Neural progenitor cell (in vitro differentiated cells): ENCODE measurements at regions not wholly inside any gene's neighbourhood (a gene's known extent, or its start where the extent isn't known, plus 50 kb on each side); places are given as distances from the start of the nearest gene placed in this dataset.

Source experiments
- DNase-seq: peaks from one replicate; pipeline ENCODE4 v3.0.0-alpha.2; 2016; ENCODE audit warnings: low spot score
- H2AFZ ChIP-seq: fragments of 200-600 bp; sonication (generic); replicated peaks from 2 replicates; pipeline ENCODE4 v1.6.1; 2016; ENCODE audit warnings: antibody characterized with exemption
- H3F3A ChIP-seq: fragments of 200-600 bp; sonication (generic); 2 replicates; pipeline ENCODE4 v1.6.1; 2016; ENCODE audit warnings: antibody characterized with exemption, low read depth
- H3K27ac ChIP-seq: fragments of 200-600 bp; sonication (generic); 2 replicates; pipeline ENCODE4 v1.5.1; 2016; ENCODE audit warnings: mild to moderate bottlenecking
- H3K27me3 ChIP-seq: fragments of 200-600 bp; sonication (generic); 2 replicates; pipeline ENCODE4 v1.6.1; 2016; ENCODE audit warnings: mild to moderate bottlenecking, moderate library complexity
- H3K36me3 ChIP-seq: fragments of 200-600 bp; sonication (generic); 2 replicates; pipeline ENCODE4 v1.5.1; 2016
- H3K4me1 ChIP-seq: fragments of 200-600 bp; sonication (generic); 2 replicates; pipeline ENCODE4 v1.6.1; 2016; ENCODE audit warnings: mixed run types
- H3K4me2 ChIP-seq: fragments of 200-600 bp; sonication (generic); 2 replicates; pipeline ENCODE4 v1.6.1; 2016
- H3K4me3 ChIP-seq: fragments of 200-600 bp; sonication (generic); 2 replicates; pipeline ENCODE4 v1.5.1; 2016
- H3K79me2 ChIP-seq: fragments of 200-600 bp; sonication (generic); 2 replicates; pipeline ENCODE4 v1.6.1; 2016; ENCODE audit warnings: low read depth
- H3K9ac ChIP-seq: fragments of 200-600 bp; sonication (generic); 2 replicates; pipeline ENCODE4 v1.6.1; 2016
- H3K9me3 ChIP-seq: fragments of 200-600 bp; sonication (generic); 2 replicates; pipeline ENCODE4 v1.5.1; 2016; ENCODE audit warnings: low read depth
- H4K20me1 ChIP-seq: fragments of 200-600 bp; sonication (generic); 2 replicates; pipeline ENCODE4 v1.6.1; 2016; ENCODE audit warnings: low read depth
- H3K27ac Mint-ChIP-seq: 3 replicates; pipeline ENCODE4 v1.8.0; 2021; ENCODE audit warnings: mixed read lengths
- H3K27me3 Mint-ChIP-seq: 2 replicates; pipeline ENCODE4 v1.8.0; 2022; ENCODE audit warnings: low read depth, mild to moderate bottlenecking, inconsistent platforms, moderate library complexity, mixed read lengths; ENCODE audit not compliant: insufficient read depth
- H3K36me3 Mint-ChIP-seq: 3 replicates; pipeline ENCODE4 v1.8.0; 2021; ENCODE audit warnings: mixed read lengths
- H3K4me1 Mint-ChIP-seq: 3 replicates; pipeline ENCODE4 v1.8.0; 2021; ENCODE audit warnings: mixed read lengths
- H3K4me3 Mint-ChIP-seq: 3 replicates; pipeline ENCODE4 v1.8.0; 2021; ENCODE audit warnings: mild to moderate bottlenecking, moderate library complexity, mixed read lengths
- H3K9me3 Mint-ChIP-seq: 3 replicates; pipeline ENCODE4 v1.8.0; 2020; ENCODE audit warnings: mixed read lengths
- EZH2 ChIP-seq: fragments of 200-600 bp; sonication (generic); IDR thresholded peaks from 2 replicates; pipeline ENCODE4 v1.6.1; 2017; ENCODE audit warnings: antibody characterized with exemption, mild to moderate bottlenecking, moderate library complexity
- EZH2phosphoT487 ChIP-seq: fragments of 200-600 bp; sonication (generic); IDR thresholded peaks from 2 replicates; pipeline ENCODE4 v1.6.1; 2017; ENCODE audit warnings: antibody characterized with exemption
- TF ChIP-seq, protein P1 (sequence below): fragments of 200-600 bp; sonication (generic); IDR thresholded peaks from 2 replicates; pipeline ENCODE4 v1.5.1; 2017; ENCODE audit warnings: antibody characterized with exemption, mild to moderate bottlenecking

DNA sequence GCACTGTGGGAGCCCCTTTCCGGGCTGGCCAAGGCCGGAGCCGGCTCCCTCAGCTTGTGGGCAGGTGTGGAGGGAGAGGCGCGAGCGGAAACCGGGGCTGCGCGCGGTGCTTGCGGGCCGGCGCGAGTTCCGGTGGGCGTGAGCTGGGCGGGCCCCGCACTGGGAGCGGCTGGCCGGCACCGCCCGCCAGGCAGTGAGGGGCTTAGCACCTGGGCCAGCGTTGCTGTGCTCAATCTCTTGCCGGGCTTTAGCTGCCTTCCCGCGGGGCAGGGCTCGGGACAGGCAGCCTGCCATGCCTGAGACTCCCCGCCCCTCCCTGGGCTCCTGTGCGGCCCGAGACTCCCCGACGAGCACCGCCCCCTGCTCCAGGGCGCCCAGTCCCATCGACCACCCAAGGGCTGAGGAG, 405.2 kb upstream of the PRR20A start:
- peak overlapping the region; percentile 37 for H3K4me3 ChIP-seq
- no peak overlapping the region for H3K4me3 Mint-ChIP-seq

DNA sequence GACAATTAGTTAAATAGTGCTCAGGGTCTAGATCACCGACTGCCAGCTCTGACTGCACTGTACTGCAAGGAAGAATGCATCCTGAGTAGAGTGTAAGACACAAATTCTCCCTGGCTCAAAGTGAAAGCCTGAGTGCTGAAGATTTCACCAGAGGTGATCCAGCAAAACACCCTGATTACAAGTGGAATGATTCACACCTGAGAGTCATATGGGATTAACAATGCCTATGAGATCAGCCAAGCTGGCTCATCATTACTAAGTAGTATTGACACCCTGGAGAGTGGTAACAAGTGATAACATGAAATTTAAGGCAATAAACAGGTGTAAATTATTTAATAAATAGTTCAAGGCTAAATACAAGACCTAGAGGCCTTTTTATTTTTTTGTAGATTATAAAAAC, 403.8 kb upstream of the PRR20A start:
- H3F3A ChIP-seq, result no peaks in the 10 kb centered on the region
- no peak overlapping the region for H3K4me3 ChIP-seq
- Mint-ChIP-seq H3K27me3 (no peaks in the 10 kb centered on the region), H3K4me1 (no peaks in the 10 kb centered on the region), H3K4me3 (no peak overlapping the region), H3K36me3 (no peaks in the 10 kb centered on the region), H3K9me3 (no peaks in the 10 kb centered on the region), H3K27ac (no peak overlapping the region)
- TF ChIP-seq EZH2phosphoT487 (no peak), EZH2 (no peak)
- TF ChIP-seq, protein P1, sequence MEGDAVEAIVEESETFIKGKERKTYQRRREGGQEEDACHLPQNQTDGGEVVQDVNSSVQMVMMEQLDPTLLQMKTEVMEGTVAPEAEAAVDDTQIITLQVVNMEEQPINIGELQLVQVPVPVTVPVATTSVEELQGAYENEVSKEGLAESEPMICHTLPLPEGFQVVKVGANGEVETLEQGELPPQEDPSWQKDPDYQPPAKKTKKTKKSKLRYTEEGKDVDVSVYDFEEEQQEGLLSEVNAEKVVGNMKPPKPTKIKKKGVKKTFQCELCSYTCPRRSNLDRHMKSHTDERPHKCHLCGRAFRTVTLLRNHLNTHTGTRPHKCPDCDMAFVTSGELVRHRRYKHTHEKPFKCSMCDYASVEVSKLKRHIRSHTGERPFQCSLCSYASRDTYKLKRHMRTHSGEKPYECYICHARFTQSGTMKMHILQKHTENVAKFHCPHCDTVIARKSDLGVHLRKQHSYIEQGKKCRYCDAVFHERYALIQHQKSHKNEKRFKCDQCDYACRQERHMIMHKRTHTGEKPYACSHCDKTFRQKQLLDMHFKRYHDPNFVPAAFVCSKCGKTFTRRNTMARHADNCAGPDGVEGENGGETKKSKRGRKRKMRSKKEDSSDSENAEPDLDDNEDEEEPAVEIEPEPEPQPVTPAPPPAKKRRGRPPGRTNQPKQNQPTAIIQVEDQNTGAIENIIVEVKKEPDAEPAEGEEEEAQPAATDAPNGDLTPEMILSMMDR, result no peak
- H3K4me2 ChIP-seq, result no peak overlapping the region
- no peak for DNase-seq
- H3K36me3 ChIP-seq, result no peaks in the 10 kb centered on the region
- H2AFZ ChIP-seq, result no peak overlapping the region
- H3K79me2 ChIP-seq, result no peaks in the 10 kb centered on the region
- H3K9ac ChIP-seq, result no peak overlapping the region
- H3K27ac ChIP-seq, result no peak overlapping the region
- H3K27me3 ChIP-seq, result no peaks in the 10 kb centered on the region
- H3K4me1 ChIP-seq, result no peaks in the 10 kb centered on the region
- no peaks in the 10 kb centered on the region for H3K9me3 ChIP-seq
- H4K20me1 ChIP-seq, result no peaks in the 10 kb centered on the region

More for the DNA sequence above, 405.2 kb upstream of the PRR20A start:
- no peaks in the 10 kb centered on the region for H3K4me1 ChIP-seq
- H3K9ac ChIP-seq, result no peak overlapping the region
- H3K9me3 Mint-ChIP-seq, result no peaks in the 10 kb centered on the region
- TF ChIP-seq, protein P1, result no peak
- TF ChIP-seq EZH2phosphoT487 (no peak), EZH2 (no peak)
- H3K27me3 Mint-ChIP-seq, result no peaks in the 10 kb centered on the region
- H4K20me1 ChIP-seq, result no peaks in the 10 kb centered on the region
- no peaks in the 10 kb centered on the region for H3K27me3 ChIP-seq
- H3K36me3 Mint-ChIP-seq, result no peaks in the 10 kb centered on the region
- H2AFZ ChIP-seq, result no peak overlapping the region
- peak; percentile 24 for DNase-seq
- H3K27ac ChIP-seq, result no peak overlapping the region
- H3K79me2 ChIP-seq, result no peaks in the 10 kb centered on the region
- no peaks in the 10 kb centered on the region for H3K4me1 Mint-ChIP-seq
- no peaks in the 10 kb centered on the region for H3F3A ChIP-seq
- H3K4me2 ChIP-seq, result peak overlapping the region; percentile 36
- no peaks in the 10 kb centered on the region for H3K9me3 ChIP-seq
- H3K36me3 ChIP-seq, result no peaks in the 10 kb centered on the region
- H3K27ac Mint-ChIP-seq, result no peak overlapping the region

DNA sequence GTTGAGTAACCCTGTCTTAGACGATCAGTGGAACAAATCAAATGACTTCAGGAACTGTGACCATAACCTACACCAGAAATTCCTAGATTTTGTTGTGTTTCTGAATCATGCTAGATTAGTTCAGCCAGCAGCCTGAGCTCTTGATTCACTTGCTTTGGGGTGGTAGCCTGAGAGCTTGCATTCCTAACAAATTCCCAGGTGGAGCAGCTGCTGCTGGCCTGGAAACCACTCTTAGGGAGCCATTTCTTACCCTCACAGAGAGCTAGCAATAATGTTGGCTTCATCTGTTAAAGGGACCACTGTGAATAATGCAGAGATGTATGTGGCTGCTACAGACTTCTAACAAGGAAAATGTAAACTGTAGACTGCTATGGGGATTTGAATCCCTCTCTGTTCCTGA, 388.1 kb upstream of the PRR20A start:
- Histone ChIP-seq H3K9ac (no peak overlapping the region), H4K20me1 (no peaks in the 10 kb centered on the region), H3K4me3 (no peak overlapping the region), H3K9me3 (no peaks in the 10 kb centered on the region), H3K36me3 (no peaks in the 10 kb centered on the region), H3K79me2 (no peaks in the 10 kb centered on the region), H2AFZ (peak overlapping the region; percentile 69), H3K27me3 (no peaks in the 10 kb centered on the region), H3F3A (no peaks in the 10 kb centered on the region), H3K27ac (no peak overlapping the region), H3K4me1 (no peaks in the 10 kb centered on the region), H3K4me2 (no peak overlapping the region)
- Mint-ChIP-seq H3K27me3 (no peaks in the 10 kb centered on the region), H3K27ac (no peak overlapping the region), H3K9me3 (no peaks in the 10 kb centered on the region), H3K36me3 (no peaks in the 10 kb centered on the region), H3K4me1 (no peaks in the 10 kb centered on the region), H3K4me3 (no peak overlapping the region)
- DNase-seq, result peak; percentile 6
- TF ChIP-seq, protein P1, result no peak
- TF ChIP-seq EZH2 (no peak), EZH2phosphoT487 (no peak)
